Right atrium auricular region (tissue), 2 donors: ENCODE measurements at regions not wholly inside any gene's neighbourhood (a gene's known extent, or its start where the extent isn't known, plus 50 kb on each side); places are given as distances from the start of the nearest gene placed in this dataset.

ENCODE experiments used
- DNase-seq: peaks from one replicate; pipeline ENCODE4 v3.0.0-alpha.2; 2019; ENCODE audit warnings: low spot score
- H3K27ac ChIP-seq, 2 donors: fragments of 200-600 bp; sonication (generic); 1 replicate in 1 of 2; 2 replicates in 1 of 2; pipeline ENCODE4 v1.5.1; 2016 to 2019
- H3K27me3 ChIP-seq, 2 donors: fragments of 200-600 bp; sonication (generic); one replicate each; pipeline versions ENCODE4 v1.5.1 to v1.6.0; 2017 to 2019
- H3K36me3 ChIP-seq: fragments of 200-600 bp; sonication (generic); one replicate; pipeline ENCODE4 v1.5.1; 2016
- H3K4me1 ChIP-seq, 2 donors: fragments of 200-600 bp; sonication (generic); one replicate each; pipeline versions ENCODE4 v1.5.1 to v1.6.0; 2017 to 2019
- H3K4me3 ChIP-seq, 2 donors: fragments of 200-600 bp; sonication (generic); 1 replicate in 1 of 2; 2 replicates in 1 of 2; pipeline ENCODE4 v1.5.1; 2017 to 2019; ENCODE audit warnings: mild to moderate bottlenecking in 1 of 2, moderate library complexity in 1 of 2
- H3K9me3 ChIP-seq, 2 donors: fragments of 200-600 bp; sonication (generic); one replicate each; pipeline ENCODE4 v1.5.1; 2019
- TF ChIP-seq, protein P1 (sequence below), 2 donors: fragments of 200-600 bp; sonication (generic); IDR thresholded peaks; one replicate each; pipeline ENCODE4 v1.5.1; 2019; ENCODE audit warnings: antibody characterized with exemption in 2 of 2

DNA sequence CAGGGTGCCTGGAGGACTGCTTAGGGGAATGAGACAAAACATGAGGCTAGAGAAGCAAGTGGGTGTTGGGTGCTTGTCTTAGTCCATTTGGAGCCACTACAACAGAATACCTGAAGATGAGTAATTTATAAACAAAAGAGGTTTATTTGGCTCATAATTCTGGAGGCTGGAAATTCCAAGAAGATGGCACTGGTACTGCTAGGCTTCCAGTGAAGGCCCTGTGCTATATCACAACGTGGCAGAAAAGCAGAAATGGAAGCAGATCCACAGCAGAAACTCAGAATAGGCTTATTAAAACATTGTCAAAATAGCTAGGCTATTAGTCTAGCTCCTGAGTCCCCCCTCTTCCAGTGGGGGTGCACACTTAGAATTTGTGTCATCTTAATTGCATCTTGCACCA lies 701.7 kb downstream of the RWDD3 start:
- Histone ChIP-seq H3K36me3 (no peaks in the 10 kb centered on the region), H3K27ac (no peak overlapping the region), H3K4me3 (no peak overlapping the region), H3K9me3 (no peaks in the 10 kb centered on the region), H3K27me3 (no peaks in the 10 kb centered on the region), H3K4me1 (no peaks in the 10 kb centered on the region)
- TF ChIP-seq, protein P1, sequence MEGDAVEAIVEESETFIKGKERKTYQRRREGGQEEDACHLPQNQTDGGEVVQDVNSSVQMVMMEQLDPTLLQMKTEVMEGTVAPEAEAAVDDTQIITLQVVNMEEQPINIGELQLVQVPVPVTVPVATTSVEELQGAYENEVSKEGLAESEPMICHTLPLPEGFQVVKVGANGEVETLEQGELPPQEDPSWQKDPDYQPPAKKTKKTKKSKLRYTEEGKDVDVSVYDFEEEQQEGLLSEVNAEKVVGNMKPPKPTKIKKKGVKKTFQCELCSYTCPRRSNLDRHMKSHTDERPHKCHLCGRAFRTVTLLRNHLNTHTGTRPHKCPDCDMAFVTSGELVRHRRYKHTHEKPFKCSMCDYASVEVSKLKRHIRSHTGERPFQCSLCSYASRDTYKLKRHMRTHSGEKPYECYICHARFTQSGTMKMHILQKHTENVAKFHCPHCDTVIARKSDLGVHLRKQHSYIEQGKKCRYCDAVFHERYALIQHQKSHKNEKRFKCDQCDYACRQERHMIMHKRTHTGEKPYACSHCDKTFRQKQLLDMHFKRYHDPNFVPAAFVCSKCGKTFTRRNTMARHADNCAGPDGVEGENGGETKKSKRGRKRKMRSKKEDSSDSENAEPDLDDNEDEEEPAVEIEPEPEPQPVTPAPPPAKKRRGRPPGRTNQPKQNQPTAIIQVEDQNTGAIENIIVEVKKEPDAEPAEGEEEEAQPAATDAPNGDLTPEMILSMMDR (IDR thresholded peaks at IDR 0.05) = no peak
- no peak for DNase-seq

DNA sequence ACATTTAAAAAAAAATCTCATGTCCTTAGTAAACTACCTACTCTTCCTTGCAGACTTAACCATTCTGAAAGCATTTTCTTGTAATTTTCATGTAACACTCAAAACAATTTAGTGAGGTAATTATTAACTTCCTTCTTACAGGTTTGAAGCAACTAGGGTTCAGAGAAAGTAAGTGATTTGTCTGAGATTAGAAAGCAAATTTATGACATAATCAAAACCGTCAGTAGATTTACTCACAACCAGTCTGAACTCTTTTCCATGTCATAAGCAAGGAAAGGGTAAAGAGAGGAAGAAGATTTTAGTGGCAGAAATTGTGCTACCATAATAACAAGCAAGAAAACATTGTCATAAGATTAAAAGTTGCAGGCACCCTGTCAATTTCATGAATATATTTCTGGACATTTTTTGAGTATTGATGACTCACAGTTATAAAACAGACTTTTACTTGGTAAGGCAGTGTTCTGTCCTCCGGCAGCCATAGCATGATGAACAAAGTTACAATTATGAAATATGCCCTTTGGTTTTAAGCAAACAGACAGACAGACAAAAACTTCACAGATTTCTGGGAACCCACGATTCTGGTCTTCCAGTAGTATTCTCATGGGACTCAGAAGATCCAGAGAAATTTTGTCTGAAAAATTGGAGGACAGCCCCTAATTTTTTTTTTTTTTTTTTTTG lies 707.2 kb downstream of the RWDD3 start:
- H3K9me3 ChIP-seq = no peaks in the 10 kb centered on the region
- H3K27me3 ChIP-seq = no peaks in the 10 kb centered on the region
- H3K4me1 ChIP-seq = no peaks in the 10 kb centered on the region
- H3K27ac ChIP-seq = no peak overlapping the region
- DNase-seq = no peak
- H3K4me3 ChIP-seq = no peak overlapping the region
- no peaks in the 10 kb centered on the region for H3K36me3 ChIP-seq
- TF ChIP-seq, protein P1 (IDR thresholded peaks at IDR 0.05) = no peak

DNA sequence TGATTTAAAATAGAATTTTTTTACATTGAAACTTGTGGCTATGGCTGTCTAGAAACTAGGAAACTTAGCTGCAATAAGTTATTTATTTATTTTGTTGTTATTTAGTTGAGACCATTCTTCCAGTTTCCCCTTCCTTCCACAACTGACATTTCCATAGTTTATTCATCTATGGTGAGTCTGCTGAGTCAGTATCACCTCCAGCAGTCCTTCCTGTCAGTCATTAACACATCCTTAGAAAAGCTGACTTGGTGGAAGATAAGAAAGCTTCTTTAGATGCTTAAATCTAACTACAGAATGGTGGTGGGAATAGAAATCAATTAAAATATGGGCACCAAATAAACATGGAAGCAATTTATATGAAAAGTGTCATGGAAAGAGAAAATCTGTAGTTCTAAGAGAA lies 714.0 kb downstream of the RWDD3 start:
- Histone ChIP-seq H3K27me3 (no peaks in the 10 kb centered on the region), H3K4me3 (no peak overlapping the region), H3K4me1 (no peaks in the 10 kb centered on the region), H3K27ac (no peak overlapping the region), H3K36me3 (no peaks in the 10 kb centered on the region), H3K9me3 (no peaks in the 10 kb centered on the region)
- TF ChIP-seq, protein P1 (IDR thresholded peaks at IDR 0.05) = no peak
- no peak for DNase-seq

DNA sequence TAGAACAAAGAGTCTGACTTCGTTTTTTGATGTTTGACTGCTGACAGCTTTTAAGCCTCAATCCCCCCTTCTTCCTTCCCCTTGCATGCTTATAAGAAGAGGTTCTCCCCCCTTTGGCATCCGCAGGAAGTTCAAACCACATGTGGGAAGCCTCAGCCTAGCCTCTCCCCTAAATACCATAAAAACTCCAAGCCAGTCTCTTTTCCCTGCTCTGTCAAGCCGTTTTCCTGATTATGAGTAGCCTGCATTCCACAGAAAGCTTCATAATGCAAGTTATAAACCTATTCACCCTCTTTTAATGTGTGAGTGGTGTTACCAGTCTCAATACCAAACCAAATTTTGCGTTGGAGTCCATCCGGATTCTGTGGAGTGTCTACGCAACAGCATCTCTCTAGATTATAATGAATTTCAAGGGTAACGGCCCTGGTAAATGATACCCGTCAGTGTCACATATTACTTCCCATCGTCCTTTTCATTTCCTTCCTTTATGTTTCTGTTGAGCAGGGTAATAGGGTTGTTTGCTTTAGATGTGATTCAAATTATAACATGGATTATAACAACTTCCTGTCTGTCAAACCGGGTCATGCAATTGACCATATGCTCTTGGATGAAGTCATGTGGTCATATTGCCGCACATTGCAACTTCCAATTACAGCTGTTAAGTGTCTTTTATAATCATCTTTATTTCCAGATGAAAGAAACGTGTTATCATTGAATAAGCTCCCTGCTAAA lies 717.5 kb downstream of the RWDD3 start:
- H3K4me1 ChIP-seq = no peaks in the 10 kb centered on the region
- H3K27ac ChIP-seq = no peak overlapping the region
- no peak overlapping the region for H3K4me3 ChIP-seq
- no peaks in the 10 kb centered on the region for H3K27me3 ChIP-seq
- no peaks in the 10 kb centered on the region for H3K9me3 ChIP-seq
- no peaks in the 10 kb centered on the region for H3K36me3 ChIP-seq
- DNase-seq = no peak
- TF ChIP-seq, protein P1 (IDR thresholded peaks at IDR 0.05) = no peak

DNA sequence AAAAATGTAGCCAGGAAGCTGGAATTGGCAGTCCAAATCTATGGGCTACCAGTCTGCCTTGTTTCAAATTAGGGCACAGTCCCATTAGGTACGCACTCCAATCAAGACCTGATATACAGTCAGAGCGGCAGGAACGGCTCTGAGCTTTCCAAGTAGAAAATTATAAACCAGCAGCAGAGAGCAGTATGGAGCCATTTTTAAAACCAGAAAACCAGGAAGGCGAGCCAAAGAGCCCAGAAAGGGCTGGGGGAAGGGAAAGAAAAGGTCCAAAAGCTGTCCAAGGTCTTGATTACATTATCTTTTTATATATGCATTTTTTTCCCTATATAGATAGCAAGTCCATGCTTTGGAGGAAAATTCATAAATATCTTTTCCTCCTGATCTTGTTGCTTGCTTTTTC lies 719.0 kb downstream of the RWDD3 start:
- Histone ChIP-seq H3K4me3 (no peak overlapping the region), H3K27ac (no peak overlapping the region), H3K36me3 (no peaks in the 10 kb centered on the region), H3K4me1 (no peaks in the 10 kb centered on the region), H3K27me3 (no peaks in the 10 kb centered on the region), H3K9me3 (no peaks in the 10 kb centered on the region)
- DNase-seq = no peak
- TF ChIP-seq, protein P1 (IDR thresholded peaks at IDR 0.05) = no peak
